Stomach (tissue), 4 donors: ENCODE measurements at regions not wholly inside any gene's neighbourhood (a gene's known extent, or its start where the extent isn't known, plus 50 kb on each side); places are given as distances from the start of the nearest gene placed in this dataset.

Source experiments
- CTCF ChIP-seq, 7 experiments: fragments of 450-650 bp in 4 of 7; fragments of 200-600 bp in 3 of 7; sonication (generic) in 3 of 7; IDR thresholded peaks; one replicate each; pipeline ENCODE4 v1.5.1; 2016 to 2019; ENCODE audit warnings: antibody characterized with exemption in 7 of 7, control low read depth in 2 of 7, mild to moderate bottlenecking in 1 of 7
- EP300 ChIP-seq: sonication (generic); formaldehyde crosslinking; IDR thresholded peaks from one replicate; pipeline ENCODE4 v1.6.1; 2017; ENCODE audit warnings: antibody characterized with exemption
- POLR2A ChIP-seq, 4 donors: fragments of 450-650 bp; IDR thresholded peaks; one replicate each; pipeline ENCODE4 v1.6.1; 2016; ENCODE audit warnings: antibody characterized with exemption in 4 of 4, control low read depth in 2 of 4, mild to moderate bottlenecking in 1 of 4, moderate library complexity in 1 of 4

- no peak for TF ChIP-seq CTCF (IDR thresholded peaks at IDR 0.05)
- TF ChIP-seq POLR2A (IDR thresholded peaks at IDR 0.05), result no peak
- TF ChIP-seq EP300, result no peak
Observed at GRCh38 chr6:6420107-6420506, 99.6 kb upstream of the F13A1 start.
